LNCaP clone FGC (cell line): ENCODE measurements at regions not wholly inside any gene's neighbourhood (a gene's known extent, or its start where the extent isn't known, plus 50 kb on each side); places are given as distances from the start of the nearest gene placed in this dataset.
A peak's percentile ranks its signal among the peaks of the same experiment; 100 is the strongest.

Experiments used
- DNase-seq: peaks from one replicate; pipeline ENCODE4 v3.0.0-alpha.2; 2011; ENCODE audit warnings: low read depth
- H3K4me3 ChIP-seq: 2 replicates; pipeline ENCODE4 v1.5.1; 2011; ENCODE audit warnings: mild to moderate bottlenecking, low read depth, low read length, control low read depth
- TF ChIP-seq, protein P1 (sequence below): IDR thresholded peaks from 2 replicates; pipeline ENCODE4 v1.5.1; 2012; ENCODE audit warnings: mild to moderate bottlenecking; ENCODE audit not compliant: control insufficient read depth, insufficient read depth; ENCODE audit errors: extremely low read depth

DNA sequence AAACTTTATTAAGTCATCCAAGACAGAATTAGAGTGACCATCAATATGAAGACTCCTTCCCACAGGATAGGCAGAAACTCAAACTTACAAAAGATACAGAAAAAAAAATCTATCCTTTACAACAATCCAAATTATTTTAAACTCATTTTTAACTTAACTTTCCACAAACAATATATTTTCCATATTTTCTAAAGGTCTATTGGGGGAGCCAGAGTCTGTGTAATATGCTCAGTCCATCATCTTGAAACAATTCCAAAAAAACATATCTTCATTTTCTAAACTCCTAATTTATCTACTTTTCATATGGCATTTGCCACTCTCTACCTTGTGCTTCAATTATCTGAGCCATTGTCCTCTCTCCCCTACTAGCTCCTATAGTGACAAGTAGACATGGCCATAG lies 378.1 kb downstream of the PDGFC start:
- no peak for DNase-seq
- TF ChIP-seq, protein P1, sequence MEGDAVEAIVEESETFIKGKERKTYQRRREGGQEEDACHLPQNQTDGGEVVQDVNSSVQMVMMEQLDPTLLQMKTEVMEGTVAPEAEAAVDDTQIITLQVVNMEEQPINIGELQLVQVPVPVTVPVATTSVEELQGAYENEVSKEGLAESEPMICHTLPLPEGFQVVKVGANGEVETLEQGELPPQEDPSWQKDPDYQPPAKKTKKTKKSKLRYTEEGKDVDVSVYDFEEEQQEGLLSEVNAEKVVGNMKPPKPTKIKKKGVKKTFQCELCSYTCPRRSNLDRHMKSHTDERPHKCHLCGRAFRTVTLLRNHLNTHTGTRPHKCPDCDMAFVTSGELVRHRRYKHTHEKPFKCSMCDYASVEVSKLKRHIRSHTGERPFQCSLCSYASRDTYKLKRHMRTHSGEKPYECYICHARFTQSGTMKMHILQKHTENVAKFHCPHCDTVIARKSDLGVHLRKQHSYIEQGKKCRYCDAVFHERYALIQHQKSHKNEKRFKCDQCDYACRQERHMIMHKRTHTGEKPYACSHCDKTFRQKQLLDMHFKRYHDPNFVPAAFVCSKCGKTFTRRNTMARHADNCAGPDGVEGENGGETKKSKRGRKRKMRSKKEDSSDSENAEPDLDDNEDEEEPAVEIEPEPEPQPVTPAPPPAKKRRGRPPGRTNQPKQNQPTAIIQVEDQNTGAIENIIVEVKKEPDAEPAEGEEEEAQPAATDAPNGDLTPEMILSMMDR, result no peak
- no peak overlapping the region for H3K4me3 ChIP-seq

DNA sequence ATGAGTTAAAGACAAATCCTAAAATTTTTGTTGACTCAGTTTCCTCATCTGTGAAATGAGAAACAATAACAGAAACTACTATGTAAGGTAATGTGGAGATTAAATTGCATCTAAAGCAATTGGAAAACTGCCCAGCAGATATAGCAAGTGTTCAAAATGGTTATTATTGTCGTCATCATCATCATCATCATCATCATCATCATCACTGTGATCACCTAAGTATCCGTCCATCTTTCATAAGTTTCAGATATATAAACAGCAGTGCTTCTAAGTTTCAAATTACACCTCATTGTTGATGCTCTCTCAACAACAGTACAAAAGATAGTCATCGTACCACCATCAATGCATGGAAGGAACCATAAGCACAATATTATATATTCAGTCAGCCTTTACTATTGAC lies 379.9 kb downstream of the PDGFC start:
- TF ChIP-seq, protein P1, result no peak
- no peak for DNase-seq
- no peak overlapping the region for H3K4me3 ChIP-seq

DNA sequence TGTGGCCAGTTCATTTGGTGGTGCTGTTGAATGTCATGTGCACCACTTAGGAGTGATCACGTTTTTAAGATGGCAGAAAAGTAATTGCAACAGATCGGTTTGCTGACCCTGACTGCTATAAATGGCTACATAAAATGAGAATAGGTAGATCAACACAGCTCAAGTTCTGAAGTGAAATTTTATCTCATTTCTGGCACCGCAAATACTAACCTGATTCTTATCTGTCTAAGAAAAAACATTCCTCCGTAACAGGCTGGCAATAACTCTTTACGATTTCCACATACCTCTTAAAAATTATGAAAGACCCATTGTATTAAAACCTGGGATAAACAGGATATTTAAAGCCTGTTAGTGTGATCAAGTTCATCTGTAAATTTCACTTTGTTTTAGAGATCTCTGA lies 387.5 kb downstream of the PDGFC start:
- peak; percentile 49 for DNase-seq
- TF ChIP-seq, protein P1, result no peak
- H3K4me3 ChIP-seq, result no peak overlapping the region

DNA sequence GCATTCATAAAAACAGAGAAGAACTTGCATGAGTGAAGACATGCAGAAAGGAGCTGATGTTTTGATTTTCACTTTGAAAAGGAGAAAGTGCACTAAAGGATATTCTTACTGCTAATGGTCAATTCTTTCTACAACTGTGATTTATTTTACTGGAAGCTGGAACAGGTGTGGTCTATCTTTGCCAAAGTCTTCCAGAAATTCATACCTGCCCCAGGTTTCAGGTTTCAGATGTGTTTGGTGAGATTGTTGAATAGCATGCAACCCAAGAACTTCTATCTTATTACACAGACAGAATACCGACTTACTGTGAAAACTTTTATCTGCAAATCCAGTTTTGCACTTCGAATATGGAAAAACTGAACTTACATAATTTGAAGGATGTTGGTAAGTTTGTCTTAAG lies 388.3 kb downstream of the PDGFC start:
- TF ChIP-seq, protein P1, result no peak
- DNase-seq, result no peak
- H3K4me3 ChIP-seq, result no peak overlapping the region

DNA sequence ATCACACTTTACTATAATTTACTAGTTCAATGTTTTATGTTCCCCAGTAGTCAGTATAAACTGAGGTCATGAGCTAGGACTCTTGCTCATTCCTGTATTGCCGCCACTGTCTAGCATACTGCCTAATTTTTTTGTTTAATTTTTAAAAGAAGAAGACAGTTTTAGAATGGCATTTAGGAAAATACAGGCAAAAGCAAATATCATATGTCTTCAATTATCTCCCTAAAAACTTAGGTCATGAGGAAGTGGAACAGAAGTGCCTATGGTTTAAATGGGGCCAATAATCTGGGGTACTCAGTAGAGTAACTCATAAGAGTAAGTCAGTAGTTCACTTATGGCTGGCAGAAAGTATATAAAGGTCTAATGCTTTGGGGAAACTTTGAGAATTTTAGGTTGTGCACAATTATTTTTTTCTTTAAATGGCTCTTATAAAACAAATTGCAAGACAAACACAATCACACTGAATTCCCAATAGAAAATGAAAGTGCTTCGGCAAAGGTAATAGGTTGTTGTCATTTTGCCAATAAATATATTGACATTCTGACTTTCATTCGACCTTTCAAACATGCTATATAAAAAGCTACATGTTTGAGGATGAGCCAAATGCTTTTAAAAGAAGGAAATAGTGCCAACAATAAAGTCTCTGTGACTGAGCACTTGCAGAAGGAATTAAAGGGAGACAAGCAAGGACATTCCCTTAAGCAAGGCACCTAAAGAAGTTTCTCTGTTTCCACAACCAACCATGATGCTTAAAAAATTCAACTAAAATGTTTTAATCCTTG lies 390.1 kb downstream of the PDGFC start:
- peak; percentile 11 for DNase-seq
- no peak overlapping the region for H3K4me3 ChIP-seq
- TF ChIP-seq, protein P1, result no peak

DNA sequence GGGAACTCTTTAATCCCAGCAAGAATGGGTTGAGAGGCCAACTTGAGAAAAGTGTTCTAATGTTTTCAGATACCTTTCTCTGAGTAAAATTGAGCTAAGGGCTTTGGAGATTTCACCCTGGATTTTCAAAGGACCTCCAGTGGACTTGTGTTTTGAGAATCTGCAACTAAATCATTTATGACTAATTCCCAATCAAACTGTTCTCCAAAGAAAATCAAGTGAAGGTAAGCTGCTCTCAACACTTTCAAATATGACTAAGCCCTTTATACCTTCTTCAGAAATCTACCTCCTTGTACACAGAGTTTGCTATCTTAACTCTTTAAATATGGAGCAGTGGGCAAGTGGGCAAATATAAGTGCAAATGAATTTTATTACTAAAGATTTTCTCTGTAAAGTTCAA lies 392.9 kb downstream of the PDGFC start:
- no peak overlapping the region for H3K4me3 ChIP-seq
- TF ChIP-seq, protein P1, result no peak
- no peak for DNase-seq

DNA sequence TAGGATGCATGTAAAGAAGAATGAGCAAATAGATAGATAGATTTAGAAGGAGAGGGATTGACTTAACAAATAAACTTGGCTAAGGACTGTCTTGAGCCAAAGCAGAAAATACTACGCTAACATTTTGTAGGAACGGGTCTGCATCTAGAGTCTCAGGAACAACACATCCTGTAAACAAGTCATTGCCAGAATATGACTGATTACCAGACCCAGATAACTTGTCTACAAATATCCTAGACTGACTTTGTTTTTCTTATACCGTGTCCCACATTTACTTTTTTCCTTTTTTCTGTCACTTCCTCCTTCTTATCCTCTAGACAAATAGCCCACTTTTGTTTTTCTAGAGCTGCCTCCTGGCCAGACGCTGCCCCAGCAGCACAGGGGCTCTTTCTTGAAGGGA lies 393.6 kb downstream of the PDGFC start:
- TF ChIP-seq, protein P1, result no peak
- H3K4me3 ChIP-seq, result no peak overlapping the region
- no peak for DNase-seq
